ENCODE measurements at regions not wholly inside any gene's neighbourhood (a gene's known extent, or its start where the extent isn't known, plus 50 kb on each side); places are given as distances from the start of the nearest gene placed in this dataset.

- no peak for DNase-seq
Observed at GRCh38 chr3:162138509-162138908, 641.9 kb downstream of the OTOL1 start.

GRCh38 chr3:162139841-162140240 is 643.2 kb downstream of the OTOL1 start:
- DNase-seq, result no peak

- DNase-seq, result no peak
Observed at GRCh38 chr3:162141272-162141791, 644.7 kb downstream of the OTOL1 start.

- DNase-seq, result no peak
Observed at GRCh38 chr3:162142511-162142910, 645.9 kb downstream of the OTOL1 start.

- DNase-seq, result no peak
Observed at GRCh38 chr3:162143180-162143579, 646.6 kb downstream of the OTOL1 start.

GRCh38 chr3:162147996-162148395 is 651.4 kb downstream of the OTOL1 start:
- no peak for DNase-seq

- DNase-seq, result no peak
Observed at GRCh38 chr3:162150790-162151189, 654.2 kb downstream of the OTOL1 start.

- no peak for DNase-seq
Observed at GRCh38 chr3:162152636-162153035, 656.0 kb downstream of the OTOL1 start.

- DNase-seq, result no peak
Observed at GRCh38 chr3:162161595-162161994, 665.0 kb downstream of the OTOL1 start.

- DNase-seq, result no peak
Observed at GRCh38 chr3:162165346-162165745, 668.7 kb downstream of the OTOL1 start.

GRCh38 chr3:162166543-162166942 is 669.9 kb downstream of the OTOL1 start:
- no peak for DNase-seq

- no peak for DNase-seq
Observed at GRCh38 chr3:162168715-162169114, 672.1 kb downstream of the OTOL1 start.

GRCh38 chr3:162170581-162170980 is 674.0 kb downstream of the OTOL1 start:
- no peak for DNase-seq

GRCh38 chr3:162171970-162172369 is 675.4 kb downstream of the OTOL1 start:
- DNase-seq, result no peak

GRCh38 chr3:162175145-162175544 is 678.5 kb downstream of the OTOL1 start:
- DNase-seq, result no peak

- DNase-seq, result no peak
Observed at GRCh38 chr3:162175878-162176277, 679.3 kb downstream of the OTOL1 start.

GRCh38 chr3:162183440-162183839 is 686.8 kb downstream of the OTOL1 start:
- DNase-seq, result no peak

- no peak for DNase-seq
Observed at GRCh38 chr3:162192340-162193029, 695.9 kb downstream of the OTOL1 start.

- DNase-seq, result no peak
Observed at GRCh38 chr3:162193148-162194095, 696.8 kb downstream of the OTOL1 start.

GRCh38 chr3:162195147-162195546 is 698.5 kb downstream of the OTOL1 start:
- no peak for DNase-seq

GRCh38 chr3:162196964-162197363 is 700.4 kb downstream of the OTOL1 start:
- DNase-seq, result no peak

- no peak for DNase-seq
Observed at GRCh38 chr3:162200836-162201235, 704.2 kb downstream of the OTOL1 start.

- DNase-seq, result no peak
Observed at GRCh38 chr3:162206648-162207047, 710.0 kb downstream of the OTOL1 start.

GRCh38 chr3:162211470-162211869 is 714.9 kb downstream of the OTOL1 start:
- no peak for DNase-seq

Measured in stimulated activated CD4-positive, alpha-beta T cell treated with anti-CD3 and anti-CD28 coated beads, Interleukin-12 subunit alpha, Interleukin-12 subunit beta, amount 100 ng/mL, for 4 hours (primary cell).